H54 (cell line): ENCODE measurements at regions not wholly inside any gene's neighbourhood (a gene's known extent, or its start where the extent isn't known, plus 50 kb on each side); places are given as distances from the start of the nearest gene placed in this dataset.

Experiments used
- DNase-seq: peaks from one replicate; pipeline ENCODE4 v3.0.0; 2011; ENCODE audit warnings: low spot score, mixed read lengths; ENCODE audit not compliant: insufficient read length
- FAIRE-seq: peaks from 3 replicates; lab custom pipeline; 2011; peaks lifted over from hg19 to GRCh38; lab: Jason Lieb, UNC
- POLR2A ChIP-seq: IDR thresholded peaks from 2 replicates; pipeline ENCODE4 v1.6.1; 2011; ENCODE audit warnings: low read depth, mild to moderate bottlenecking, low read length

- no peak for TF ChIP-seq POLR2A
- DNase-seq (no peak), FAIRE-seq (peak; percentile 57)
Measured at GRCh38 chr13:83211301-83211700, 671.0 kb downstream of the SLITRK1 start.

GRCh38 chr13:83204886-83205285 is 677.4 kb downstream of the SLITRK1 start:
- FAIRE-seq (peak; percentile 74), DNase-seq (no peak)
- TF ChIP-seq POLR2A, result no peak

- no peak for TF ChIP-seq POLR2A
- DNase-seq, result no peak
Measured at GRCh38 chr13:83201506-83201905, 680.8 kb downstream of the SLITRK1 start.

DNA sequence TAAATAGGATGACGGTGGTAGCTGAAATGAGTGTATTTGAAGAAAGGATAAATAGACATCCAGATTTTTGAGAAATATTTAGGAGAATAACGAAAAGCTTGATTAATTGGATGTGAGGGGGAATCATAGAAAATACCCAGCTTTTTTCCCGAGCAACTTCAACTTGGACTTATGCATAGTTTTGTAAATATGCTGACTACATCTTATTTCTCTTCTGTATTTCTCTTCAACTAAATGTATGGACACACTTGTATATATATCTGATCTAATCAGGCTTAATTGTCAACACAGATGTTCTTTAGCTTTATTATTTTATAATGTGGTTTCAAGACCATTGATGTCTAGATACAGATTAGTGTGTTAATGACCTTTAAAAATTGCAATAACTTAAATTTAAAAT is 685.0 kb downstream of the SLITRK1 start:
- FAIRE-seq, result no peak
- TF ChIP-seq POLR2A, result no peak
- DNase-seq, result no peak

More at GRCh38 chr13:83201506-83201905, 680.8 kb downstream of the SLITRK1 start:
- FAIRE-seq, result no peak

DNA sequence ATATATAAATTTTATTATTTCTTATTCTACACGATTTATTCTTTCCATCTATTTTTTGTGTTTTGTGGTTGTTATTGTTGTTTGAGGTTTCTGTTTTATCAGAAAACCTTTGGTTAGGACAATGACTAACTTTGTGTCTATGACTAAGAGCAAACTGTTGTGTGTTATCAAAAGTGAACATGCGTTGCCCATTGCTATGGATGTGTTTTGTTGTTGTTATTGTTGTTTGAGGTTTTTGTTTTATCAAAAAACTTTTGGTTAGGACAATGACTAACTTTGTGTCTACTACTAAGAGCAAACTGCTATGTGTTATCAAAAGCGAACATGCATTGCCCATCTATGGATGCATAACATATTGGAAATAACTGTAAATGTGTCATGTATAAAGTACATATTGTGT is 692.3 kb downstream of the SLITRK1 start:
- DNase-seq (no peak), FAIRE-seq (no peak)
- TF ChIP-seq POLR2A, result no peak

DNA sequence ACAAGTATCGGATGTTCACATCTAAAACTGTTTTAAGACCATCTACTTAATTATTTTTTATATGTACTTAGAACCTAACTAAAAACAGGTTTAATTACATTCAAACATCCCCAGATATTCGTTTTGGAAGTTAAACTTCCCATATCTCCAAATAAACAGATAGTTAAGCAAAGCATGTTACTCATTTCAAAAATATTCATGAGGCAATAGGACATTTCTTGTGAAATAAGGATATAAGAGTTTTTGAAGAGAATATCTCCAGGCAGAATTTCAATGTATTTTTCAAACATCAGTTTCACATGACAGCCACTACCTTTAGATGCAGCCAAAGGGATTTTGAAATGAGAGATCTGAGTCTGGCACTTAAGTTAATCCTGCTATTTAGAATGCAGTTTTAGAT is 697.5 kb downstream of the SLITRK1 start:
- no peak for TF ChIP-seq POLR2A
- FAIRE-seq, result no peak
- no peak for DNase-seq

DNA sequence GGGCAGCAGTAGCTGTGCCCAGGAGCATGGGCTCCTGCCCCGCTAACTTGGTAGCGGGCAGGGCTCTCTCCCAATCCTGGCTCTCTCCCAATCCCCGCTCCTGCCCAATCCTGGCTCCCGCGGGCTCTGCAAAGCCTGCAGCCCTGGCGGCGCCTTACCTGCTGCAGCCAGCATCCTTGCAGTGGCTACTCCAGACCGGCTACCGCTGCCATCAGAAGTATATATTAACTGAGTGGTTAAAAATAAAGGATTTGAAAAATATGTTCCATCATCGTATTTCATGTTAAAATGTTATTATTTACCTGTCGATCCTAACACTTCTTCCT is 698.2 kb downstream of the SLITRK1 start:
- FAIRE-seq, result no peak
- DNase-seq, result no peak
- no peak for TF ChIP-seq POLR2A

DNA sequence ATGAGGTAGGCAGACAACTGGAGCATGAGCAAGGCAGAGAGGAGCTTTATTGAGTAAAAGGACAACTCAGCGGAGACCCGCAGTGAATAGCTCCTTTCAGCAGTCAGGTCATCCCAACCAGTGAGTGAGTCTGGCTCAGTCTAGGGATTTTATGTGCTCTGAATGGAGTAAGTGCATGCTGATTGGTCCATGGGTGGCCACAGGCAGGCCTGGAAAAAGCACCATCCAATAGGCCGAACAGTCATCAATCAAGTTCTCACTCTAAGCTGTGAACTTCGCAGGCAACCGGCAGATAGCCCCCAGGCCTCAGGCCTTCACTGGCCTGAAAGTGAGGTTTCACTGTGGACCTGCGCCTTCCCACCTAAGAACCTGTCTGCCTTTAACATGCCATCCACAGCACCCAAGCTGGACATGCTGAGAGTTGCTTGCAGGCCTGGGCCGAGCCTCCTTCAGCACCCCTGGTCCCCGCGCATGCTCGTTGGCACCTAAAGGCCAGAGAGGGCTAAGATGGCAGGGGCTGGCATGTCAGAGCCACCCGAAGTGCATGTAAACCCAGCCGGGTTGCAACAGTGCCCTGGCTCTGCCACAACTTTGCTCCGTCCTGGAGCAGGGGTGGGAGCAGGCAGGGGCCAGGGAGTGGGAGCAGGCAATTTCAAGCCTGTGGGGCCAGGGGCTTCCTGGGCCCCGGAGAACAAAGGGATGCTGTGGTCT is 698.7 kb downstream of the SLITRK1 start:
- DNase-seq, result no peak
- FAIRE-seq, result no peak
- no peak for TF ChIP-seq POLR2A

- no peak for TF ChIP-seq POLR2A
- no peak for FAIRE-seq
Measured at GRCh38 chr13:83182845-83183244, 699.4 kb downstream of the SLITRK1 start.

DNA sequence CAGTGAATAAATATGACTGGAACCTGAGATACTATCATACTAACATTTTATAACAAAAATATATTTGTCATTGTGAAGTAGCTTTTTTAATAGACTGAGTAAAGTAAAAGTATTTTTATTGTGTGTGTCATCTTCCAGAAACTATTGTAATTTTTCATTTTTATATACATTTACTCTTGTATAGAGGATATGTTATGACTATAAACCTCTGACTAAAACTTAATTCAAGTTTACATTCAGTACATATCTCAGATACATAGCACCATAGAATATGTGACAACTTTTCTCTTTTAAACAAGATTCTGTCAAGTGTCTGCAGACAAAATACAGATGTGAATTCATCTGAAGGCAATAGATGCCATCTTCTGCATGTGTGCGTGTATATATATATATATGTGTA is 704.3 kb downstream of the SLITRK1 start:
- FAIRE-seq (no peak), DNase-seq (no peak)
- TF ChIP-seq POLR2A, result no peak

More at GRCh38 chr13:83182845-83183244, 699.4 kb downstream of the SLITRK1 start:
- no peak for DNase-seq

- TF ChIP-seq POLR2A, result no peak
- FAIRE-seq (no peak), DNase-seq (no peak)
Measured at GRCh38 chr13:83168590-83168989, 713.7 kb downstream of the SLITRK1 start.

DNA sequence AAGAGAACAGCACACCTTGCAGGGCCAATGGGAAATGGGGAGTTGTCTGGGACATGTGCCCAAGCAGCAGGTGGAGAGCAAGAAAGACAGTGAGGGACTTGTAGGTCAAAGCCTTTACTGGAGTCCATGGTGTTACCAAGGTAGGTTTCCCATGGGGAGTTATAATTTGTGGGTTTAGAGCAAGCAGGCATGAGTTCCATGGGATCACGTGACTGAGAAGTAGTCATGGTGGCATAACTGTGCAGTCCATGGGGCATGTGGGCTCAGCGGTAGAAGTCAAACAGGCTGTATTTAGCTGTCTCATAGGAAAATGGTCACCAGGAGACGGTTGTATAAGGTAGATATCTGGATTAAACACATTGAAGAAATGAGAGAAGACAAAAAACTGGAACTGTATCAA is 715.1 kb downstream of the SLITRK1 start:
- FAIRE-seq (no peak), DNase-seq (no peak)
- TF ChIP-seq POLR2A, result no peak

GRCh38 chr13:83166550-83166949 is 715.7 kb downstream of the SLITRK1 start:
- DNase-seq, result no peak
- FAIRE-seq, result no peak
- no peak for TF ChIP-seq POLR2A

GRCh38 chr13:83162493-83162892 is 719.8 kb downstream of the SLITRK1 start:
- TF ChIP-seq POLR2A, result no peak
- DNase-seq (no peak), FAIRE-seq (no peak)

- FAIRE-seq (peak; percentile 6), DNase-seq (no peak)
- no peak for TF ChIP-seq POLR2A
Measured at GRCh38 chr13:83153848-83154247, 728.4 kb downstream of the SLITRK1 start.

DNA sequence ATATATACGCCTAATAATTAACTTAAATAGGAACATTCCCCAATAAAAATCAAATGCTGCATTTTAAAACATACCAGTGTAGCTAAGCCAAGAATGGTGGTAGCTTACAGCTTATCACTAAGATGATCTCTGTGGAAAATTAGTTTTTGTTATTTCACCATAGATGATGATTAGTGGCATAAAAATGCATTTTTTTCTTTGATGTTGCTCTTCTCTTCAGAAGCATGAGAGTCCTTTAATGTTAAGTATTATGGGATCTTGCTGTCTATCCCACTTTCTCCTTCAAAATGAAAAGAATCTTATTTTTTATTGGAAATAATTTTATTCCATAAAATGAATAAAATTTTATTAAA is 731.0 kb downstream of the SLITRK1 start:
- no peak for TF ChIP-seq POLR2A
- no peak for FAIRE-seq
- no peak for DNase-seq
